Type B pancreatic cell (in vitro differentiated cells): ENCODE measurements at regions not wholly inside any gene's neighbourhood (a gene's known extent, or its start where the extent isn't known, plus 50 kb on each side); places are given as distances from the start of the nearest gene placed in this dataset.

Experiments
- DNase-seq: peaks from one replicate; pipeline ENCODE4 v3.0.0; 2021; ENCODE audit warnings: mixed read lengths; ENCODE audit not compliant: unreplicated experiment; ENCODE audit errors: extremely low spot score
- H3K27ac Mint-ChIP-seq: 2 replicates; pipeline ENCODE4 v1.8.0; 2021; ENCODE audit warnings: mild to moderate bottlenecking, mixed read lengths
- H3K27me3 Mint-ChIP-seq: 2 replicates; pipeline ENCODE4 v1.8.0; 2021; ENCODE audit warnings: mixed read lengths
- H3K36me3 Mint-ChIP-seq: 2 replicates; pipeline ENCODE4 v1.8.0; 2021; ENCODE audit warnings: mixed read lengths
- H3K4me1 Mint-ChIP-seq: one replicate; pipeline ENCODE4 v1.8.0; 2021; ENCODE audit warnings: mixed read lengths; ENCODE audit not compliant: unreplicated experiment
- H3K4me3 Mint-ChIP-seq: 2 replicates; pipeline ENCODE4 v1.8.0; 2021; ENCODE audit warnings: mild to moderate bottlenecking, mixed read lengths
- H3K9me3 Mint-ChIP-seq: 2 replicates; pipeline ENCODE4 v1.8.0; 2021; ENCODE audit warnings: mixed read lengths
- TF ChIP-seq, protein P1 (sequence below): fragments of 200-600 bp; sonication (generic); conservative IDR thresholded peaks from 2 replicates; pipeline ENCODE4 v1.5.0; 2021; ENCODE audit warnings: antibody characterized with exemption, mild to moderate bottlenecking

DNA sequence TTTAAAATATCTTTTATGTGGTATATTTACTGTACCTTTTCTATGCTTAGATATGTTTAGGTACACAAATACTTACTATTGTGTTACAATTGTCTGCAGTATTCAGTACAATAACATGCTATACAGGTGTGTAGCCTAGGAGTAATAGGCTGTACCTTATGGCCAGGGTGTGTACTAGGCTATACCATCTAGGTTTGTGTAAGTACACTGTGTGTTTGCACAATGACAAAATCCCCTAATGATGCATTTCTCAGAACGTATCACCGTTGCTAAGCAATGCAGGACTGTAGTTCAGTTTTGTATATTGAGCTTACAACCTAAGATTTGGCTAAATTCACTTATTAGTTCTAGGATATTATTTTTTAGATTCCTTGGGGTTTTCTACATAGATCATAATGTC lies 332.3 kb upstream of the HS6ST1 start:
- Mint-ChIP-seq H3K4me3 (no peak overlapping the region), H3K27me3 (peaks cover 2% of the 10 kb centered on the region), H3K4me1 (peaks cover 3% of the 10 kb centered on the region), H3K36me3 (no peaks in the 10 kb centered on the region), H3K9me3 (no peaks in the 10 kb centered on the region), H3K27ac (no peak overlapping the region)
- DNase-seq: no peak
- TF ChIP-seq, protein P1, sequence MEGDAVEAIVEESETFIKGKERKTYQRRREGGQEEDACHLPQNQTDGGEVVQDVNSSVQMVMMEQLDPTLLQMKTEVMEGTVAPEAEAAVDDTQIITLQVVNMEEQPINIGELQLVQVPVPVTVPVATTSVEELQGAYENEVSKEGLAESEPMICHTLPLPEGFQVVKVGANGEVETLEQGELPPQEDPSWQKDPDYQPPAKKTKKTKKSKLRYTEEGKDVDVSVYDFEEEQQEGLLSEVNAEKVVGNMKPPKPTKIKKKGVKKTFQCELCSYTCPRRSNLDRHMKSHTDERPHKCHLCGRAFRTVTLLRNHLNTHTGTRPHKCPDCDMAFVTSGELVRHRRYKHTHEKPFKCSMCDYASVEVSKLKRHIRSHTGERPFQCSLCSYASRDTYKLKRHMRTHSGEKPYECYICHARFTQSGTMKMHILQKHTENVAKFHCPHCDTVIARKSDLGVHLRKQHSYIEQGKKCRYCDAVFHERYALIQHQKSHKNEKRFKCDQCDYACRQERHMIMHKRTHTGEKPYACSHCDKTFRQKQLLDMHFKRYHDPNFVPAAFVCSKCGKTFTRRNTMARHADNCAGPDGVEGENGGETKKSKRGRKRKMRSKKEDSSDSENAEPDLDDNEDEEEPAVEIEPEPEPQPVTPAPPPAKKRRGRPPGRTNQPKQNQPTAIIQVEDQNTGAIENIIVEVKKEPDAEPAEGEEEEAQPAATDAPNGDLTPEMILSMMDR: no peak

DNA sequence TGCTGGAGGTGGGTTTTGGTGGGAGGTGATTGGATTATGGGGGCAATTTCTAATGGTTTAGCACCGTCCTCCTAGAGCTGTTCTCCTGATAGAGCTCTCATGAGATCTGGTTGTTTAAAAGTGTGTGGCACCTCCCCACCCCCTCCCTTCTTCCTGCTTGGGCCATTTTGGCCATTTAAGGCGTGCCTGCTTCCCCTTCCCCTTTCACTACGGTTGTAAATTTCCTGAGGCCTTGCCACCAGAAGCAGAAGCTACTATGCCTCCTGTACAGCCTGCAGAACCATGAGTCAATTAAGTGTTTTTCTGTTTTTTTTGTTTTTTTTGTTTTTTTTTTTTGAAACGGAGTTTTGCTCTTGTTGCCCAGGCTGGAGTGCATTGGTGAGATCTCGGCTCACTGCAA lies 335.7 kb upstream of the HS6ST1 start:
- H3K9me3 Mint-ChIP-seq: no peaks in the 10 kb centered on the region
- no peak overlapping the region for H3K27ac Mint-ChIP-seq
- TF ChIP-seq, protein P1: no peak
- no peaks in the 10 kb centered on the region for H3K27me3 Mint-ChIP-seq
- no peaks in the 10 kb centered on the region for H3K4me1 Mint-ChIP-seq
- no peak for DNase-seq
- no peak overlapping the region for H3K4me3 Mint-ChIP-seq
- no peaks in the 10 kb centered on the region for H3K36me3 Mint-ChIP-seq

- Mint-ChIP-seq H3K9me3 (no peaks in the 10 kb centered on the region), H3K27ac (no peak overlapping the region), H3K4me3 (no peak overlapping the region), H3K36me3 (no peaks in the 10 kb centered on the region), H3K4me1 (peaks cover 6% of the 10 kb centered on the region), H3K27me3 (peaks cover 4% of the 10 kb centered on the region)
- TF ChIP-seq, protein P1: no peak
- DNase-seq: peak; percentile 25
Measured at GRCh38 chr2:128660836-128661235, 342.2 kb upstream of the HS6ST1 start.

- H3K4me1 Mint-ChIP-seq: peaks cover 6% of the 10 kb centered on the region
- H3K27ac Mint-ChIP-seq: no peak overlapping the region
- peak; percentile 48 for DNase-seq
- TF ChIP-seq, protein P1: no peak
- H3K4me3 Mint-ChIP-seq: no peak overlapping the region
- H3K9me3 Mint-ChIP-seq: no peaks in the 10 kb centered on the region
- H3K36me3 Mint-ChIP-seq: no peaks in the 10 kb centered on the region
- peaks cover 4% of the 10 kb centered on the region for H3K27me3 Mint-ChIP-seq
Measured at GRCh38 chr2:128661311-128661710, 342.6 kb upstream of the HS6ST1 start.

- peaks cover 6% of the 10 kb centered on the region for H3K4me1 Mint-ChIP-seq
- no peak overlapping the region for H3K27ac Mint-ChIP-seq
- TF ChIP-seq, protein P1: no peak
- no peaks in the 10 kb centered on the region for H3K9me3 Mint-ChIP-seq
- H3K4me3 Mint-ChIP-seq: no peak overlapping the region
- DNase-seq: peak; percentile 36
- peaks cover 4% of the 10 kb centered on the region for H3K27me3 Mint-ChIP-seq
- no peaks in the 10 kb centered on the region for H3K36me3 Mint-ChIP-seq
Measured at GRCh38 chr2:128662051-128662471, 343.4 kb upstream of the HS6ST1 start.
